GM18868 (cell line): ENCODE measurements at regions not wholly inside any gene's neighbourhood (a gene's known extent, or its start where the extent isn't known, plus 50 kb on each side); places are given as distances from the start of the nearest gene placed in this dataset.

Source experiments
- ATAC-seq: cut with Tn5 transposase; IDR thresholded peaks from one replicate; pipeline ENCODE4 v1.9.1; 2021; ENCODE audit warnings: mild to moderate bottlenecking, moderate library complexity; ENCODE audit not compliant: unreplicated experiment

GRCh38 chr4:24419181-24420034 is 164.9 kb downstream of the DHX15 start:
- peak; percentile 94 for ATAC-seq

DNA sequence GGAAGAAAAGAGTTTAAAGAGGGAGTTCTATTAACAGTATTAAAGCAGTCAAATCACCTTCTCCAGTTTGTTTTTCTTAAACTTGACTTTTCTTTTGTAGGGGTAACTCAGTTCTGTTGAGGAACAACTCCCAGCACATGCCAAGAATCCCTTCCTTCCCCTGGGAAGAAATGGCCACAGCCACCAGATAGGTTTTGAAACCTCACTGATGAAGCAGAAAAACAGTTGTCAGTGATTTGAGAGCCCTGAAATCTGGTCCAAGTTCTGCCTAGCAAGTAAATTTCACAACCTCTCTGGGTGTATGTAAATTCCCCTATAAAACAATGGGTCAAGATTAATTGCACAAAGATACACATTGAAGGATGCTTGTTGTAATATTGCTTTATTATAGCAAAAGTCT is 167.1 kb downstream of the DHX15 start:
- no peak for ATAC-seq

GRCh38 chr4:24416293-24416692 is 168.1 kb downstream of the DHX15 start:
- no peak for ATAC-seq

- no peak for ATAC-seq
Measured at GRCh38 chr4:24413311-24413784, 171.0 kb downstream of the DHX15 start.

GRCh38 chr4:24411806-24412205 is 172.5 kb downstream of the DHX15 start:
- ATAC-seq, result no peak

- no peak for ATAC-seq
Measured at GRCh38 chr4:24411299-24411698, 173.1 kb downstream of the DHX15 start.

DNA sequence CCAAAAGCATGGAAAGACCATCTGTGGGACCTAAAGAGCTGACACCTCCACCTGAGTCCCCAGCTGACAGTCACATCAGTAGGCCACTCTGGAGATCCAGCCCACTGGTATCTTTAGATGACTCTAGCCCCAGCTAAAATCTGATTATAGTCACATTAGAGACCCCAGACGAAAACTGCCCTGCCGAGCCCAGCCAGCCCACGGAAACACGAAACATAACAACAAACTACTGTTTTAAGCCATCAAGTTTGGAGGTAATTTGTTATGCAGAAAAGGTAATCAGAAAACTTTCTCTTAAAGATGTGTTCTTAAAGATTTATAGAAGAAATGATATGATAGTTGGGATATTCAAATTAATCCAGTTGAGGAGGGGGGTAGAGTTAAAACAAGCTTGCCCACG is 175.7 kb downstream of the DHX15 start:
- ATAC-seq, result no peak

GRCh38 chr4:24405926-24406325 is 178.4 kb downstream of the DHX15 start:
- ATAC-seq, result no peak

- ATAC-seq, result no peak
Measured at GRCh38 chr4:24405341-24405740, 179.0 kb downstream of the DHX15 start.

- ATAC-seq, result no peak
Measured at GRCh38 chr4:24404281-24404680, 180.1 kb downstream of the DHX15 start.

GRCh38 chr4:24403265-24403664 is 181.1 kb downstream of the DHX15 start:
- no peak for ATAC-seq

GRCh38 chr4:24400537-24400936 is 183.8 kb downstream of the DHX15 start:
- ATAC-seq, result no peak

DNA sequence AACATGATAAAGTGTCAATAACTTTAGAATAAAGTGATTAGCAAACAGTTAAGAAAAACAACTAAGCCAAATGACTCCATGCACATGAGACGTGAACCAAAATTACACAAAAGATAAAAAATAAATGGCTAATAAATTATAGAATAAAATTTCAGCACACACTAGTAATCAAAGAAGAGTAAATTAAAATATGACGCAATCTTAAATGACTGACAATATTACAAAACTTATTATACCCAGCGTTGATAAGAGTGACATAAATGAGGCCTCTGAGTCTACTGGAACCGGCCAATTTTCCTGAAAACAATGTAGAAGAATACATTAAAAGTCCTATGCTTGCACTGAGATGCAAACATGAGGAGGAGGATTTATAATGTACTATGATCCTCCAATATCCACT is 187.4 kb downstream of the DHX15 start:
- ATAC-seq, result no peak

DNA sequence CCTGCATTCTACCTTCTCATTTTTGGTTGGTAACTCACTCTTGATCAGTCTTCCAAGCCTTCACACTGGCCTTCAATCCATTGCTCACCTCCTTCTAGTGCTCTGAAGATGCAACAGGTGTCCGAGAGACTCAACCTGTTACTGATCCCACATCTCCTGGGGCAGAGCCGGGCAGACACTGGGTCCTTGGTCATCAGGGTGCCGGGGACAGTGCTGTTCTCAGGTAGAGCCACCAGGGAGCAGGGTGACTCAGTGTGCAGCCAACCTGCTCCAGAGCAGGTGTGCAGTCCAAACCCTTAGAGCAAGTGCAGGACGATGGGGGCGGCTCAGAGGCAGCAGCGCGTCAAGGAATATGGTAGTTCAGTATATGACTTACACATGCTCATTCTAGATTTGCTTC is 188.4 kb downstream of the DHX15 start:
- ATAC-seq, result no peak

DNA sequence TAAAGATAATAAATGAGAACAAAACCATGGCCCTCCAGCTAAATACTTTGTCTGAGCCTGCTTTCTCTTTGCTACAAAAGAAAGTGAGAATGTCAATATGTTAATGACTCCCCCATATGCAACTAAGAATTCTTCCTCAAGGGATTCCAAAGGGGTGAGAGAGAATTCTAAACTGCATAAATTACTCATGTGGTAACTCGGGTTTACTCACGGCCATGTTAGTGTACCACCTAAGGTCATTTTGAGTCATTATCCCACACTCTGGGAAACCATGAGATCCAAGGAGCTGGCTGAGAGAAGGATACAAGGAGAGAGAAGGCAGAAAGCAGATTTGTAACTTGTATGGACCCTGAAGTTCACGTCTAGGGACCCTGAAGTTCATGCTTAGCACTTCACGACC is 190.3 kb downstream of the DHX15 start:
- no peak for ATAC-seq

DNA sequence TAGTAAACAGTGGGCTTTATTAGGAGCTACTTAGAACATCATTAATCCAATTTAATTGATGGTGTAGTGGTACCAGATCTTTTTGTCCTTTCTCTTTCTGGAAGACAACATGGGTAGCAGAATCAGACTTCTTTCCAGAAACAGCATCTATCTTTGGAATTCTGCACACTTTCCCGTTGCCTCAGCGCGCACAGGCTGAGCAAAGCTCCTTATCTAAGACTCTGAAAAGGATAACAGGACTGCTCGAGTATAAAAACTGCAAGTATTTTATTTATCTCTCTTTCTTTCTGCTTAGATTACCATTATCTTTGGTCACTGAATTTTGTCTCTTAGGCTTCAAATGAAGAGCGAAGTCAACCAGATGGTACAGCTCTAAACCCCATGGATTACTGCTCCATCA is 191.7 kb downstream of the DHX15 start:
- no peak for ATAC-seq

DNA sequence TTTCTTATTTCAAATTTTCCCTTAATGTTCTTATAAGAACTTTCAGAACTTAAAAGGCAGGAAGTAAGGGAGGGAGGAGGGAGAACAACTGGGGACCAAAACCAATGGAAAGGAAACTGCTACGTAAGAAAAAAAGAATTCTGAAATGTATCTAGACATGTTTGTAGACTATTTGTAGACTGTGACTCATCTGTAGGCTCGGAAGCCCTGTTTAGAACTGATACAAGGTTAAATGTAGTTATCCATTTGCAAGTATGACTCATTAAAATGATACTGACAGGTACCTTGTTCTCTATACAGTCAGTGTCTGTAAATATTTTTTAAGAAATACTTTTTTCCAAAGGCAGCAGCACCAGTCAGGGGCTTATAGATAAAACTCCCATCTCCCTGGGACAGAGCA is 202.0 kb downstream of the DHX15 start:
- peak; percentile 92 for ATAC-seq

GRCh38 chr4:24380957-24381665 is 203.2 kb downstream of the DHX15 start:
- ATAC-seq, result no peak

GRCh38 chr4:24373704-24374103 is 210.7 kb downstream of the DHX15 start:
- no peak for ATAC-seq

DNA sequence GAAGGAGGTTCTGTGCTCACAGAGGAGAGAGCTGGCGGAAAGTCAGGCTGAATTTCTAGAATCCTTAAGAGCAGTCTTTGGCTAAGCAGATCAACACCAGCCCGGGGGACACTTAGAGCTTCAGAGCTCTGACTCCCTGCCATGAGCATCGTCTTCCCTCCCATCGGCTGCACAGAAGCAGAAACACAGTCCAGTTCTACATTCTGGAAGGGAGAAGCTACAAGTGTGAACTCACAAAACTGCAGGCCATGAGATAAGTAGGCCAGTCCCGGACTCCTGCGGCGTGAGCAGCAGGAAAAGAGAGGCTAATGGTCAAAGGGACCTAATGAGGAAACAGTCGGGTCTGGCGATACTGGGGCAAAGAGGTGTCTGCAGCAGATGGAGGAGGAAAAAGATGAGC is 211.5 kb downstream of the DHX15 start:
- ATAC-seq, result no peak

DNA sequence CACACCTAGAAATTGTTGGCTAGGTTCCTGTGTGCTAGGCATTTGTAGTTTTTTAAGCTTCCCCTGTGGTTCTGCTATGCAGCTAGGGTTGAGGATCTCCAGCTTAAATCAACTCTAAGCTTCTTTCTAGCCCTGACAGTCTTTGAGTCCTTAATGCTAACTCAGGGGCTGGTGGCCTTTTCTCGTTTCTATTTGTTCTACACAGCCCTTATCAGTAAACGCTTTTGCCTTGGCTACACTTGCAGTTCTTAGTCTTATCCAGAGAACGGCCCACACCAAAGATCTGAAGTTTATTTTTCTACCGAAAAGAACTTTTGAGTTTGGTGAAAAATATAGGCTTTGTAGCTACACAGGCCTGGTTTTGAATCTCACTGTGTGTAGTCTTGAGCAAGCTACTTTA is 212.0 kb downstream of the DHX15 start:
- ATAC-seq, result no peak

DNA sequence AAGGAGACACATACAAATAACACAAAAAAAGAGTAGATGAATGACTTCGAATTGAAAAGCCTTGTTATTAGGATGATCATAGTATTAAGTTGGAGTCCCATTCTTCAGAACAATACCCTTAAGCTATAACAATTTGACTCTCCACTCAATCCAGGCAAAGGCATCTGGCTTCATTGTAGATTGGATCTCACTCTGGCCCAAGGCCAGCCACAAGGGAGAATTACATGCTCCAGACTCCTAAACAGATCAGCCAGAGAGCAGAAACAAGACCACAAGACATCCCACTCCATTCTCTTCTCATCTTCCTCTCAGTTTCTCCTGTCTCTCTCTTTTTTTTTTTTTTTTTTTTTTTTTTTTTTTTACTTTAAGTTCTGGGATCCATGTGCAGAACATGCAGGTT is 213.9 kb downstream of the DHX15 start:
- no peak for ATAC-seq
